Fibroblast of pulmonary artery (primary cell): ENCODE measurements at regions not wholly inside any gene's neighbourhood (a gene's known extent, or its start where the extent isn't known, plus 50 kb on each side); places are given as distances from the start of the nearest gene placed in this dataset.

Source experiments
- DNase-seq: peaks from one replicate; pipeline ENCODE4 v3.0.0-alpha.2; 2010; ENCODE audit warnings: low read depth
- H3K4me3 ChIP-seq: replicated peaks from 2 replicates; pipeline ENCODE4 v1.5.1; 2011; ENCODE audit warnings: low read depth, mild to moderate bottlenecking, control low read depth, low read length, moderate library complexity
- CTCF ChIP-seq: IDR thresholded peaks from 2 replicates; pipeline ENCODE4 v1.5.1; 2011; ENCODE audit warnings: mild to moderate bottlenecking, control low read depth, low read length, inconsistent platforms; ENCODE audit errors: missing control alignments

GRCh38 chr13:37375071-37375470, 223.5 kb downstream of the POSTN start:
- no peak overlapping the region for H3K4me3 ChIP-seq
- TF ChIP-seq CTCF, result no peak
- no peak for DNase-seq

GRCh38 chr13:37369616-37370015, 229.0 kb downstream of the POSTN start:
- H3K4me3 ChIP-seq, result no peak overlapping the region
- TF ChIP-seq CTCF, result no peak
- peak; percentile 53 for DNase-seq

- H3K4me3 ChIP-seq, result no peak overlapping the region
- TF ChIP-seq CTCF, result no peak
- no peak for DNase-seq
Measured at GRCh38 chr13:37368501-37368900, 230.1 kb downstream of the POSTN start.

GRCh38 chr13:37366044-37366770, 232.4 kb downstream of the POSTN start:
- no peak for TF ChIP-seq CTCF
- no peak overlapping the region for H3K4me3 ChIP-seq
- DNase-seq, result no peak

GRCh38 chr13:37365496-37365895, 233.1 kb downstream of the POSTN start:
- no peak overlapping the region for H3K4me3 ChIP-seq
- TF ChIP-seq CTCF, result no peak
- no peak for DNase-seq

GRCh38 chr13:37364956-37365355, 233.6 kb downstream of the POSTN start:
- no peak for DNase-seq
- TF ChIP-seq CTCF, result no peak
- H3K4me3 ChIP-seq, result no peak overlapping the region

GRCh38 chr13:37364007-37364406, 234.6 kb downstream of the POSTN start:
- no peak for TF ChIP-seq CTCF
- DNase-seq, result peak; percentile 21

More at GRCh38 chr13:37364007-37364406, 234.6 kb downstream of the POSTN start:
- H3K4me3 ChIP-seq, result no peak overlapping the region
